ENCODE measurements at regions not wholly inside any gene's neighbourhood (a gene's known extent, or its start where the extent isn't known, plus 50 kb on each side); places are given as distances from the start of the nearest gene placed in this dataset.

- Mint-ChIP-seq H3K9me3 (no peaks in the 10 kb centered on the region), H3K36me3 (ENCODE audit: low read depth) (no peaks in the 10 kb centered on the region), H3K27me3 (peaks cover 3% of the 10 kb centered on the region), H3K4me1 (no peaks in the 10 kb centered on the region), H3K27ac (no peak overlapping the region), H3K4me3 (no peak overlapping the region)
- TF ChIP-seq CTCF (IDR thresholded peaks at IDR 0.05), result no peak
- ChIA-PET CTCF (no interaction called here), POLR2A (no interaction called here)
- ATAC-seq (ENCODE audit: low read depth) (no peak), DNase-seq (no peak)
- intact Hi-C loops (cut with micrococcal nuclease), result no loop called here
Measured at GRCh38 chr1:63143482-63143881, 178.9 kb upstream of the FOXD3 start.

- POLR2A ChIA-PET, result no interaction called here
- no peak overlapping the region for H3K4me3 Mint-ChIP-seq
- CTCF ChIA-PET, result interaction anchor here (1.1 kb wide), 1 partner anchor 306 kb away, joined by 6 read pairs; no protein-coding TSS in a partner anchor
- no peaks in the 10 kb centered on the region for H3K4me1 Mint-ChIP-seq
- peaks cover 5% of the 10 kb centered on the region for H3K27me3 Mint-ChIP-seq
- intact Hi-C loops (cut with micrococcal nuclease), result loop anchor here (2.0 kb wide), 1 partner anchor 307 kb away; no protein-coding TSS in a partner anchor
- no peaks in the 10 kb centered on the region for H3K36me3 Mint-ChIP-seq (ENCODE audit: low read depth)
- ATAC-seq (ENCODE audit: low read depth) (no peak), DNase-seq (no peak)
- no peaks in the 10 kb centered on the region for H3K9me3 Mint-ChIP-seq
- TF ChIP-seq CTCF (IDR thresholded peaks at IDR 0.05), result no peak
- H3K27ac Mint-ChIP-seq, result no peak overlapping the region
Measured at GRCh38 chr1:63147783-63148182, 174.6 kb upstream of the FOXD3 start.

DNA sequence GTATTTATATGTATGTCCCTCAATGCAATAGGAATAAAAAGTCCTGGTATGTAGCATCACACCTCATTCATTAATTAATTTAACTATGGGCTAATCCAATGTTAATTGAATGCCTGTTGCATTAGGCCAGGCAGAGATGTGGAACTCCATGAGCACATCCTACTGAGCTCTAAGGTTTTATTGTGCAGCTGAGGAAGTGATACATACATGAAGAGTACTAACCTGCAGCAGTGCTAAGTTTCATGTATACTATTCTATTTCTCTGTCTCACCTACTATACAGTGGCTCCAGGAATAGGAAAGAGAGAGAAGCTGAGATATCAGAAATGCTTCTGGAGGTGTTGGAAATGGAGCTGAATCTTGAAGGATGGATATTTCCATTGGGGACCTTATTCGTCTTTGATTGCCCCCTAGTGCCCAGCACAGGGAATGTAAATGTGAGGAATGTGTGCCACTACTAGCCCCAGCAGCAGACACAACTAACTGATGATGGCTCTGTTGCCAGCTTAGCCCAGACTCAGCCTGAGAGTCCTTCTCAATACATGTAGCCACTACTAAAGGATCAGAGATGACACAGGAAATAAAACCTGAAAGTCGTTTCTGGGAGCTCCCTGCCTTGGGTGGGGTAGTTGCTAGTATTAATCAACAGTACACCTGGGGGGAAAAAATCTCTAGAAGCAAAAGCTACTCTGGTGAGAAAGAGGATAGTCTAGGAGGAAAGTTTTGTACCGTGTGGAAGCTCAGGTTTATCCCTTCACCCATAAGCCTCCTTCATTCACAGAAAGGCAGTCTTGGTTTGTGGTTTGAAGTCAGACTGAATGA is 173.3 kb upstream of the FOXD3 start:
- no peaks in the 10 kb centered on the region for H3K4me1 Mint-ChIP-seq
- H3K27me3 Mint-ChIP-seq, result peaks cover 7% of the 10 kb centered on the region
- no peak for ATAC-seq (ENCODE audit: low read depth)
- intact Hi-C loops (cut with micrococcal nuclease), result loop anchor here (2.0 kb wide), 1 partner anchor 308 kb away; no protein-coding TSS in a partner anchor
- no peak overlapping the region for H3K27ac Mint-ChIP-seq
- DNase-seq, result no peak
- no peak for TF ChIP-seq CTCF (IDR thresholded peaks at IDR 0.05)
- no peaks in the 10 kb centered on the region for H3K9me3 Mint-ChIP-seq
- no peaks in the 10 kb centered on the region for H3K36me3 Mint-ChIP-seq (ENCODE audit: low read depth)
- no peak overlapping the region for H3K4me3 Mint-ChIP-seq
- POLR2A ChIA-PET, result no interaction called here
- CTCF ChIA-PET, result interaction anchor here (0.6 to 1.1 kb wide), 2 partner anchors 307 to 310 kb away, joined by 3 to 6 read pairs; no protein-coding TSS in a partner anchor

DNA sequence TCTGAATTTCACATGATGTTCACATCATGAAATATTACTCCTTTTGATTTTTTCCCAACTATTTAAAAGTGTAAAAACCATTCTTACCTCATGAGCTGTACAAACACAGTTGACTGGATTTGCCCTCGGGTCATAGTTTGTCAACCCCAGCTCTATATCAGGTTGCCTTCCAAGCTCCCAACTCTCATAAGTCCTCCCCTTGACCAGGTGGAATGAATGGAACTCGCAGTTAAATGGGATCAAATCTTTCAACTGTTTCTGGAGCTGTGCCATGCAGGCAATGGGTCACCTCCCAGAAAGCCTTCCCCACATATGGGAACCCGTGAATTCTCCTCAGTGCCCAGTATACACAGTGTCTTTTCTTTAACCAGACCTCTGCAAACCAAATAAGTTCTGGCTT is 169.8 kb upstream of the FOXD3 start:
- no peak for TF ChIP-seq CTCF (IDR thresholded peaks at IDR 0.05)
- ChIA-PET CTCF (interaction anchor here (0.8 kb wide), 1 partner anchor 69 kb away, joined by 3 read pairs; no protein-coding TSS in a partner anchor), POLR2A (no interaction called here)
- no peak for ATAC-seq (ENCODE audit: low read depth)
- H3K27me3 Mint-ChIP-seq, result peaks cover 7% of the 10 kb centered on the region
- intact Hi-C loops (cut with micrococcal nuclease), result no loop called here
- no peaks in the 10 kb centered on the region for H3K4me1 Mint-ChIP-seq
- H3K36me3 Mint-ChIP-seq (ENCODE audit: low read depth), result no peaks in the 10 kb centered on the region
- DNase-seq, result no peak
- H3K4me3 Mint-ChIP-seq, result no peak overlapping the region
- H3K9me3 Mint-ChIP-seq, result no peaks in the 10 kb centered on the region
- no peak overlapping the region for H3K27ac Mint-ChIP-seq

DNA sequence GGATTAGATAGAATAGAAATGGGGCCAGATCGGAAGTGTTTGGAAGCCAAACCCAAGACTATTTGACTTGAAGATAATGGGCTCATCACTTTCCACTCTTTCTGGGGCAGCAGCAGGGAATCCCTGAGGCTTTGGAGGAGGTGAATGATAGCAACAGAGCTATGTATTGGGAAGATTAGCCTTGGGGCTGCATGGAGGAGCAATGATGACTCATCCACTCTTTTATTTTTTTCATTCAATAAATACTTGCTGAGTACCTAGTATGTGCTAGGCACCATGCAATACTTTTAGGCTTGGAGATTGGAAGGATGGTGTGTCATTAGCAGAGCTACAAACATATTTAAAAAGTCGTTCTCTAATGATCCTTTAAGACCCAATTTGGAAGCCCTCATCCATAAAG is 166.9 kb upstream of the FOXD3 start:
- intact Hi-C loops (cut with micrococcal nuclease), result no loop called here
- no peak for DNase-seq
- Mint-ChIP-seq H3K4me1 (no peaks in the 10 kb centered on the region), H3K36me3 (ENCODE audit: low read depth) (no peaks in the 10 kb centered on the region), H3K27ac (no peak overlapping the region), H3K9me3 (no peaks in the 10 kb centered on the region), H3K27me3 (peaks cover 9% of the 10 kb centered on the region), H3K4me3 (no peak overlapping the region)
- TF ChIP-seq CTCF (IDR thresholded peaks at IDR 0.05), result no peak
- POLR2A ChIA-PET, result no interaction called here
- no peak for ATAC-seq (ENCODE audit: low read depth)
- CTCF ChIA-PET, result no interaction called here
